HepG2 (cell line): ENCODE measurements at regions not wholly inside any gene's neighbourhood (a gene's known extent, or its start where the extent isn't known, plus 50 kb on each side); places are given as distances from the start of the nearest gene placed in this dataset.

ENCODE experiments used
- ATAC-seq: fragments of 200-7000 bp; cut with Tn5 transposase; 3 replicates; pipeline ENCODE4 v1.9.1; 2020; ENCODE audit warnings: mild to moderate bottlenecking, moderate library complexity
- BruUV-seq: library from RNA; stranded (reverse); fragments of 400-500 nt; replicated peaks from 2 replicates; lab custom pipeline; 2021; lab: Mats Ljungman, UMichigan
- CTCF ChIA-PET: fragments of 300-600 bp; formaldehyde crosslinking; extraction: SDS; loops from one replicate; lab custom pipeline; 2021; ENCODE audit warnings: low total read pairs, inconsistent platforms, low intra/inter-chr PET ratio; lab: Yijun Ruan, JAX
- POLR2A ChIA-PET: fragments of 350-600 bp; sonication (Branson Sonifier 250); formaldehyde crosslinking; loops from one replicate; lab custom pipeline; 2020; ENCODE audit warnings: antibody characterized with exemption, inconsistent platforms; lab: Yijun Ruan, JAX
- DNase-seq: peaks from one replicate; pipeline ENCODE4 v3.0.0-alpha.2; 2015; ENCODE audit warnings: low spot score
- FAIRE-seq: peaks from 3 replicates; lab custom pipeline; 2011; peaks lifted over from hg19 to GRCh38; lab: Jason Lieb, UNC
- H2AFZ ChIP-seq: one replicate; pipeline ENCODE4 v1.6.1; 2011; ENCODE audit warnings: low read length, inconsistent platforms
- H3K27ac ChIP-seq: fragments of 300-600 bp; 3 replicates; pipeline ENCODE4 v1.8.0; 2011; ENCODE audit warnings: mixed run types, mild to moderate bottlenecking, mixed read lengths, low read length, inconsistent platforms; ENCODE audit not compliant: insufficient read depth; ENCODE audit errors: extremely low read length
- H3K27me3 ChIP-seq, 2 experiments: fragments of 200-600 bp in 1 of 2; 2 replicates in 1 of 2; 3 replicates in 1 of 2; pipeline versions ENCODE4 v1.6.0 to v1.8.0; 2011; ENCODE audit warnings: low read length in 2 of 2, mild to moderate bottlenecking in 2 of 2, moderate library complexity in 2 of 2, inconsistent platforms in 1 of 2; ENCODE audit not compliant: insufficient read depth in 2 of 2, control insufficient read depth in 1 of 2
- H3K36me3 ChIP-seq, 2 experiments: fragments of 200-600 bp in 1 of 2; replicated peaks in 1 of 2; 2 replicates in 1 of 2; 3 replicates in 1 of 2; pipeline versions ENCODE4 v1.5.1 to v1.8.0; 2011; ENCODE audit warnings: low read length in 2 of 2, inconsistent platforms in 1 of 2; ENCODE audit not compliant: insufficient read depth in 2 of 2, control insufficient read depth in 1 of 2
- H3K4me1 ChIP-seq: 2 replicates; pipeline ENCODE4 v1.5.1; 2012; ENCODE audit warnings: low read length, inconsistent platforms; ENCODE audit not compliant: insufficient read depth
- H3K4me2 ChIP-seq: 2 replicates; pipeline ENCODE4 v1.6.0; 2011; ENCODE audit warnings: low read depth, low read length, inconsistent platforms
- H3K4me3 ChIP-seq, 3 experiments: fragments of 200-600 bp in 1 of 3; sonication (generic), shearing (Covaris generic) in 1 of 3; replicated peaks in 1 of 3; 2 replicates each; pipeline ENCODE4 v1.5.1; 2011 to 2016; ENCODE audit warnings: low read length in 3 of 3, inconsistent platforms in 2 of 3, low read depth in 2 of 3, mild to moderate bottlenecking in 2 of 3, control low read depth in 1 of 3, mixed read lengths in 1 of 3; ENCODE audit not compliant: insufficient read depth in 1 of 3
- H3K79me2 ChIP-seq: one replicate; pipeline ENCODE4 v1.6.1; 2011; ENCODE audit warnings: low read length, inconsistent platforms; ENCODE audit not compliant: insufficient read depth
- H3K9ac ChIP-seq: 2 replicates; pipeline ENCODE4 v1.6.0; 2011; ENCODE audit warnings: mild to moderate bottlenecking, low read depth, low read length, inconsistent platforms; ENCODE audit not compliant: insufficient read depth
- H3K9me3 ChIP-seq: 2 replicates; pipeline ENCODE4 v1.5.1; 2012; ENCODE audit warnings: mild to moderate bottlenecking, low read length
- H4K20me1 ChIP-seq: 2 replicates; pipeline ENCODE4 v1.6.0; 2011; ENCODE audit warnings: inconsistent platforms, mild to moderate bottlenecking, low read length, moderate library complexity; ENCODE audit not compliant: insufficient read depth
- BATF2 ChIP-seq: sonication (generic); formaldehyde crosslinking; IDR thresholded peaks from 2 replicates; pipeline ENCODE4 v1.8.0; 2022; ENCODE audit warnings: mild to moderate bottlenecking, missing genetic modification reagents, moderate library complexity
- DNMT3B ChIP-seq: conservative IDR thresholded peaks from 2 replicates; pipeline ENCODE4 v1.6.1; 2016; ENCODE audit warnings: missing biosample characterization, control low read depth
- SMAD3 ChIP-seq: sonication (generic); formaldehyde crosslinking; IDR thresholded peaks from 2 replicates; pipeline ENCODE4 v1.4.0; 2020; ENCODE audit warnings: missing genetic modification reagents
- TAF15 ChIP-seq: fragments of 200-400 bp; formaldehyde crosslinking; IDR thresholded peaks from one replicate; pipeline ENCODE4 v1.6.1; 2018; ENCODE audit warnings: mild to moderate bottlenecking, low read depth, low read length; ENCODE audit not compliant: poor library complexity, severe bottlenecking
- ZFP90 ChIP-seq: sonication (generic); formaldehyde crosslinking; IDR thresholded peaks from 2 replicates; pipeline ENCODE4 v1.8.0; 2022; ENCODE audit warnings: missing genetic modification reagents, mild to moderate bottlenecking, inconsistent platforms, borderline replicate concordance
- ZNF280D ChIP-seq: sonication (generic); formaldehyde crosslinking; IDR thresholded peaks from 2 replicates; pipeline ENCODE4 v1.5.1; 2020; ENCODE audit warnings: mild to moderate bottlenecking, missing genetic modification reagents
- ZNF556 ChIP-seq: sonication (generic); formaldehyde crosslinking; IDR thresholded peaks from 2 replicates; pipeline ENCODE4 v1.4.0; 2020; ENCODE audit warnings: mild to moderate bottlenecking, missing genetic modification reagents, borderline replicate concordance
- WGBS: methylation state at CpG from one replicate; pipeline ENCODE4 v1.1.6; 2017; ENCODE audit warnings: low lambda C conversion rate; 5-methylcytosine and 5-hydroxymethylcytosine counted together
- in situ Hi-C: cut with HindIII; loops from 2 replicates; pipeline ENCODE4 v1.10.0; 2017; ENCODE audit warnings: low pct_unique_long_range_greater_than_20kb; ENCODE audit not compliant: extremely low pct_ligation_motif_present
- intact Hi-C: fragments of 100-400 bp; cut with micrococcal nuclease; formaldehyde crosslinking; loops from one replicate; pipeline ENCODE4 v1.10.0; 2022; ENCODE audit not compliant: unreplicated experiment
- TF ChIP-seq, protein P1 (sequence below): sonication (generic); formaldehyde crosslinking; IDR thresholded peaks from 2 replicates; pipeline ENCODE4 v1.5.1; 2020; ENCODE audit warnings: mild to moderate bottlenecking, missing genetic modification reagents, borderline replicate concordance
- TF ChIP-seq, protein P2 (sequence below): sonication (generic); formaldehyde crosslinking; IDR thresholded peaks from 2 replicates; pipeline ENCODE4 v1.4.0; 2020; ENCODE audit warnings: low read depth, mild to moderate bottlenecking, missing genetic modification reagents

GRCh38 chr13:34255711-34256110, 437.8 kb downstream of the RFC3 start (continued):
- no peak for TF ChIP-seq ZNF280D (CRISPR knock-in tag)
- no peak for TF ChIP-seq BATF2 (CRISPR knock-in tag)
- no peak for TF ChIP-seq ZFP90 (CRISPR knock-in tag)
- TF ChIP-seq, all 625 proteins: peak for 0

DNA sequence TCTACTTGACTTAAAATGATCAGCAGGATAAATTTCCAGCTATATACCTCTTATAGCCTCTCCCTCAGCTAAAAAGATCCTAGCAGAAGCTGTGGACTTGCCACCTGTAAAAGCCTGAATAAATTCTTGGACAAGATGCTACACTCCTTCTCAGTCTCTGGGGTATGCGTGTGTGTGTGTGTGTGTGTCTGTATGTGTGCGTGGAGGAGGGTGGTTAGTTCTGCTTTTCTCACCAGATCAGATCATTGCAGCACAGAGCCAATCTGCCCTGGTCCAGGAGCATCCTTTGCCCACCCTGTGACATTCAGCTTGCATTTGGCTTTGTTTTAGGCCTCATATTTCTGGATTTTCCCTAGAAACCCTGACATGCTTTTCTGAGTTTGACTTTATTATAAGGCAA, 438.3 kb downstream of the RFC3 start:
- H3K4me3 ChIP-seq = no peak overlapping the region
- H3K27ac ChIP-seq = no peak overlapping the region
- no peak overlapping the region for H3K4me2 ChIP-seq
- POLR2A ChIA-PET = no interaction called here
- no peak overlapping the region for H3K9ac ChIP-seq
- FAIRE-seq = no peak
- no peak for ATAC-seq
- no peaks in the 10 kb centered on the region for H3K4me1 ChIP-seq
- H3K79me2 ChIP-seq = no peaks in the 10 kb centered on the region
- H3K9me3 ChIP-seq = no peaks in the 10 kb centered on the region
- H2AFZ ChIP-seq = no peak overlapping the region
- WGBS = 6% methylated on average over 2 of the region's 2 CpGs
- intact Hi-C loops = no loop called here
- no TSS peak for BruUV-seq
- no peaks in the 10 kb centered on the region for H4K20me1 ChIP-seq
- DNase-seq = no peak
- H3K27me3 ChIP-seq = no peaks in the 10 kb centered on the region
- TF ChIP-seq ZNF556 (CRISPR knock-in tag) = no peak
- TF ChIP-seq DNMT3B (CRISPR knock-in tag) = no peak
- no peak for TF ChIP-seq SMAD3 (CRISPR knock-in tag)
- TF ChIP-seq, protein P1, sequence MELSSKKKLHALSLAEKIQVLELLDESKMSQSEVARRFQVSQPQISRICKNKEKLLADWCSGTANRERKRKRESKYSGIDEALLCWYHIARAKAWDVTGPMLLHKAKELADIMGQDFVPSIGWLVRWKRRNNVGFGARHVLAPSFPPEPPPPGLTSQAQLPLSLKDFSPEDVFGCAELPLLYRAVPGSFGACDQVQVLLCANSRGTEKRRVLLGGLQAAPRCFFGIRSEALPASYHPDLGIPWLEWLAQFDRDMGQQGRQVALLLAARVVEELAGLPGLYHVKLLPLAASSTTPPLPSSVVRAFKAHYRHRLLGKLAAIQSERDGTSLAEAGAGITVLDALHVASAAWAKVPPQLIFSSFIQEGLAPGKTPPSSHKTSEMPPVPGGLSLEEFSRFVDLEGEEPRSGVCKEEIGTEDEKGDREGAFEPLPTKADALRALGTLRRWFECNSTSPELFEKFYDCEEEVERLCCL (CRISPR knock-in tag) = no peak
- TF ChIP-seq, protein P2, sequence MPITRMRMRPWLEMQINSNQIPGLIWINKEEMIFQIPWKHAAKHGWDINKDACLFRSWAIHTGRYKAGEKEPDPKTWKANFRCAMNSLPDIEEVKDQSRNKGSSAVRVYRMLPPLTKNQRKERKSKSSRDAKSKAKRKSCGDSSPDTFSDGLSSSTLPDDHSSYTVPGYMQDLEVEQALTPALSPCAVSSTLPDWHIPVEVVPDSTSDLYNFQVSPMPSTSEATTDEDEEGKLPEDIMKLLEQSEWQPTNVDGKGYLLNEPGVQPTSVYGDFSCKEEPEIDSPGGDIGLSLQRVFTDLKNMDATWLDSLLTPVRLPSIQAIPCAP (CRISPR knock-in tag) = no peak
- TF ChIP-seq TAF15 = no peak
- in situ Hi-C loops = no loop called here
- H3K36me3 ChIP-seq = no peaks in the 10 kb centered on the region
- CTCF ChIA-PET = no interaction called here
